ENCODE measurements at regions not wholly inside any gene's neighbourhood (a gene's known extent, or its start where the extent isn't known, plus 50 kb on each side); places are given as distances from the start of the nearest gene placed in this dataset.

- FAIRE-seq, result no peak
- Histone ChIP-seq H3K79me2 (ENCODE audit: control insufficient read depth, insufficient read depth, low read length) (no peaks in the 10 kb centered on the region), H4K20me1 (ENCODE audit: control insufficient read depth, extremely low read depth, insufficient read depth, low read length) (peaks cover 2% of the 10 kb centered on the region), H3K27me3 (ENCODE audit: control insufficient read depth, extremely low read depth, insufficient read depth, low read length) (peaks cover 3% of the 10 kb centered on the region), H3K36me3 (ENCODE audit: control insufficient read depth in 2 of 2, extremely low read depth in 1 of 2, insufficient read depth in 2 of 2, low read length in 2 of 2) (no peaks in the 10 kb centered on the region), H3K4me2 (ENCODE audit: control insufficient read depth, extremely low read depth, insufficient read depth, low read depth, low read length) (no peak overlapping the region), H3K4me3 (ENCODE audit: control insufficient read depth in 2 of 3, extremely low read depth in 1 of 3, insufficient read depth in 2 of 3, low read depth in 1 of 3, low read length in 3 of 3) (no peak overlapping the region), H3K9ac (ENCODE audit: control insufficient read depth, extremely low read depth, insufficient read depth, low read length) (no peak overlapping the region), H3K4me1 (ENCODE audit: control insufficient read depth, extremely low read depth, insufficient read depth, low read length) (no peaks in the 10 kb centered on the region), H3K27ac (ENCODE audit: control insufficient read depth, insufficient read depth, low read length) (no peak overlapping the region), H2AFZ (ENCODE audit: control insufficient read depth, low read length) (no peak overlapping the region), H3K9me3 (ENCODE audit: control insufficient read depth, low read depth, low read length) (no peaks in the 10 kb centered on the region), H3K9me1 (ENCODE audit: control insufficient read depth, extremely low read depth, insufficient read depth, low read length) (no peaks in the 10 kb centered on the region)
- dilution Hi-C loops (cut with MboI; ENCODE audit: extremely low pct_ligation_motif_present, low sequenced_read_pairs), result no loop called here
- TF ChIP-seq EZH2 (IDR thresholded peaks at IDR 0.05; ENCODE audit: low read length) (no peak), CTCF (optimal IDR thresholded peaks at IDR 0.05 in 1 of 3, IDR thresholded peaks at IDR 0.05 in 1 of 3, conservative IDR thresholded peaks at IDR 0.05 in 1 of 3; ENCODE audit: extremely low read depth in 1 of 3, insufficient read depth in 2 of 3, low read length in 3 of 3) (no peak)
- DNase-seq (ENCODE audit: low read depth, low spot score), result no peak
Measured at GRCh38 chr1:11421443-11421842, 57.5 kb upstream of the DISP3 start.

GRCh38 chr1:11422686-11423085, 56.3 kb upstream of the DISP3 start:
- Histone ChIP-seq H3K36me3 (ENCODE audit: control insufficient read depth in 2 of 2, extremely low read depth in 1 of 2, insufficient read depth in 2 of 2, low read length in 2 of 2) (no peaks in the 10 kb centered on the region), H3K4me1 (ENCODE audit: control insufficient read depth, extremely low read depth, insufficient read depth, low read length) (no peaks in the 10 kb centered on the region), H3K4me3 (ENCODE audit: control insufficient read depth in 2 of 3, extremely low read depth in 1 of 3, insufficient read depth in 2 of 3, low read depth in 1 of 3, low read length in 3 of 3) (no peak overlapping the region), H3K27ac (ENCODE audit: control insufficient read depth, insufficient read depth, low read length) (no peak overlapping the region), H3K4me2 (ENCODE audit: control insufficient read depth, extremely low read depth, insufficient read depth, low read depth, low read length) (no peak overlapping the region), H3K9me1 (ENCODE audit: control insufficient read depth, extremely low read depth, insufficient read depth, low read length) (no peaks in the 10 kb centered on the region), H4K20me1 (ENCODE audit: control insufficient read depth, extremely low read depth, insufficient read depth, low read length) (peaks cover 2% of the 10 kb centered on the region), H3K27me3 (ENCODE audit: control insufficient read depth, extremely low read depth, insufficient read depth, low read length) (peaks cover 3% of the 10 kb centered on the region), H2AFZ (ENCODE audit: control insufficient read depth, low read length) (no peak overlapping the region), H3K79me2 (ENCODE audit: control insufficient read depth, insufficient read depth, low read length) (no peaks in the 10 kb centered on the region), H3K9me3 (ENCODE audit: control insufficient read depth, low read depth, low read length) (no peaks in the 10 kb centered on the region), H3K9ac (ENCODE audit: control insufficient read depth, extremely low read depth, insufficient read depth, low read length) (no peak overlapping the region)
- FAIRE-seq (no peak), DNase-seq (ENCODE audit: low read depth, low spot score) (no peak)
- dilution Hi-C loops (cut with MboI; ENCODE audit: extremely low pct_ligation_motif_present, low sequenced_read_pairs), result no loop called here
- no peak for TF ChIP-seq EZH2 (IDR thresholded peaks at IDR 0.05; ENCODE audit: low read length)
- TF ChIP-seq CTCF (optimal IDR thresholded peaks at IDR 0.05 in 1 of 3, IDR thresholded peaks at IDR 0.05 in 1 of 3, conservative IDR thresholded peaks at IDR 0.05 in 1 of 3; ENCODE audit: extremely low read depth in 1 of 3, insufficient read depth in 2 of 3, low read length in 3 of 3), result no peak
